ENCODE measurements at regions not wholly inside any gene's neighbourhood (a gene's known extent, or its start where the extent isn't known, plus 50 kb on each side); places are given as distances from the start of the nearest gene placed in this dataset.

- H3K4me3 ChIP-seq, result no peak overlapping the region
- DNase-seq (ENCODE audit: low spot score), result no peak
- H3K27ac ChIP-seq, result no peak overlapping the region
- no peak for TF ChIP-seq CTCF (IDR thresholded peaks at IDR 0.05)
These were observed 106.3 kb upstream of the CRHR1 start for GRCh38 chr17:45677770-45678169.

- no peak for DNase-seq (ENCODE audit: low spot score)
- no peak for TF ChIP-seq CTCF (IDR thresholded peaks at IDR 0.05)
- H3K4me3 ChIP-seq, result no peak overlapping the region
- no peak overlapping the region for H3K27ac ChIP-seq
These were observed 104.7 kb upstream of the CRHR1 start for GRCh38 chr17:45679426-45679825.

GRCh38 chr17:45680360-45680759 lies 103.8 kb upstream of the CRHR1 start:
- no peak for DNase-seq (ENCODE audit: low spot score)
- H3K4me3 ChIP-seq, result no peak overlapping the region
- TF ChIP-seq CTCF (IDR thresholded peaks at IDR 0.05), result no peak
- H3K27ac ChIP-seq, result no peak overlapping the region

GRCh38 chr17:45681706-45682105 lies 102.4 kb upstream of the CRHR1 start:
- Histone ChIP-seq H3K27ac (no peak overlapping the region), H3K4me3 (no peak overlapping the region)
- no peak for TF ChIP-seq CTCF (IDR thresholded peaks at IDR 0.05)
- DNase-seq (ENCODE audit: low spot score), result no peak

- Histone ChIP-seq H3K27ac (no peak overlapping the region), H3K4me3 (no peak overlapping the region)
- TF ChIP-seq CTCF (IDR thresholded peaks at IDR 0.05), result no peak
- DNase-seq (ENCODE audit: low spot score), result no peak
These were observed 97.9 kb upstream of the CRHR1 start for GRCh38 chr17:45686250-45686649.

GRCh38 chr17:45687594-45687993 lies 96.5 kb upstream of the CRHR1 start:
- no peak for TF ChIP-seq CTCF (IDR thresholded peaks at IDR 0.05)
- H3K27ac ChIP-seq, result no peak overlapping the region

GRCh38 chr17:45688353-45688752 lies 95.8 kb upstream of the CRHR1 start:
- no peak overlapping the region for H3K4me3 ChIP-seq
- no peak overlapping the region for H3K27ac ChIP-seq
- no peak for DNase-seq (ENCODE audit: low spot score)
- no peak for TF ChIP-seq CTCF (IDR thresholded peaks at IDR 0.05)

More at GRCh38 chr17:45687594-45687993, 96.5 kb upstream of the CRHR1 start:
- no peak overlapping the region for H3K4me3 ChIP-seq
- no peak for DNase-seq (ENCODE audit: low spot score)

Measured in coronary artery (tissue), 2 donors.